ENCODE measurements at regions not wholly inside any gene's neighbourhood (a gene's known extent, or its start where the extent isn't known, plus 50 kb on each side); places are given as distances from the start of the nearest gene placed in this dataset.
A peak's percentile ranks its signal among the peaks of the same experiment; 100 is the strongest.

GRCh38 chr5:107248066-107248695 is 422.6 kb downstream of the EFNA5 start:
- H3K79me2 ChIP-seq (ENCODE audit: control insufficient read depth, insufficient read depth, low read length): no peaks in the 10 kb centered on the region
- ChIA-PET POLR2A (no interaction called here), CTCF (interaction anchor here (0.6 to 3.5 kb wide), 55 partner anchors 10 to 1129 kb away, joined by 3 to 43 read pairs (median 4); no protein-coding TSS in a partner anchor)
- no peak overlapping the region for H3K9ac ChIP-seq (replicated peaks; ENCODE audit: extremely low read depth, insufficient read depth, low read length)
- H3K4me2 ChIP-seq (ENCODE audit: insufficient read depth, low read length): no peak overlapping the region
- H3K27me3 ChIP-seq (ENCODE audit: control insufficient read depth in 2 of 2, insufficient read depth in 2 of 2, low read length in 2 of 2): no peaks in the 10 kb centered on the region
- H2AFZ ChIP-seq (ENCODE audit: low read depth, low read length): no peak overlapping the region
- no peaks in the 10 kb centered on the region for H3K9me1 ChIP-seq (replicated peaks; ENCODE audit: control insufficient read depth, extremely low read depth, insufficient read depth, low read length)
- no peaks in the 10 kb centered on the region for H3K4me1 ChIP-seq (ENCODE audit: control insufficient read depth, extremely low read depth, insufficient read depth, low read length)
- no peak overlapping the region for H3K4me3 ChIP-seq (replicated peaks in 1 of 3; ENCODE audit: insufficient read depth in 1 of 3, low read depth in 1 of 3, low read length in 3 of 3)
- no peak for TF ChIP-seq POLR2A (IDR thresholded peaks at IDR 0.05; ENCODE audit: low read depth, low read length)
- peak; percentile 77 to 79 for TF ChIP-seq CTCF (IDR thresholded peaks at IDR 0.05; ENCODE audit: extremely low read depth in 1 of 2, insufficient read depth in 1 of 2, low read depth in 1 of 2, low read length in 2 of 2)
- intact Hi-C loops (cut with micrococcal nuclease) (loop anchor here (1.0 to 2.0 kb wide), 5 partner anchors 324 to 979 kb away; no protein-coding TSS in a partner anchor), dilution Hi-C loops (cut with MboI; ENCODE audit: extremely low pct_ligation_motif_present, low sequenced_read_pairs) (no loop called here)
- BruUV-seq (replicated peaks): no TSS peak
- H3K36me3 ChIP-seq (ENCODE audit: control insufficient read depth in 2 of 2, extremely low read depth in 1 of 2, insufficient read depth in 2 of 2, low read length in 2 of 2): no peaks in the 10 kb centered on the region
- H3K9me3 ChIP-seq (replicated peaks; ENCODE audit: control insufficient read depth, insufficient read depth, low read length): no peaks in the 10 kb centered on the region
- no peaks in the 10 kb centered on the region for H4K20me1 ChIP-seq (replicated peaks; ENCODE audit: control insufficient read depth, extremely low read depth, insufficient read depth, low read length)
- H3K27ac ChIP-seq (ENCODE audit: insufficient read depth, low read depth, low read length): no peak overlapping the region
- FAIRE-seq: peak; percentile 80
- DNase-seq (ENCODE audit: low read depth, low spot score): peak; percentile 69

- H3K9ac ChIP-seq (replicated peaks; ENCODE audit: extremely low read depth, insufficient read depth, low read length): no peak overlapping the region
- intact Hi-C loops (cut with micrococcal nuclease) (no loop called here), dilution Hi-C loops (cut with MboI; ENCODE audit: extremely low pct_ligation_motif_present, low sequenced_read_pairs) (no loop called here)
- no peaks in the 10 kb centered on the region for H3K36me3 ChIP-seq (ENCODE audit: control insufficient read depth in 2 of 2, extremely low read depth in 1 of 2, insufficient read depth in 2 of 2, low read length in 2 of 2)
- H3K79me2 ChIP-seq (ENCODE audit: control insufficient read depth, insufficient read depth, low read length): no peaks in the 10 kb centered on the region
- no peaks in the 10 kb centered on the region for H3K9me1 ChIP-seq (replicated peaks; ENCODE audit: control insufficient read depth, extremely low read depth, insufficient read depth, low read length)
- BruUV-seq (replicated peaks): no TSS peak
- no peaks in the 10 kb centered on the region for H4K20me1 ChIP-seq (replicated peaks; ENCODE audit: control insufficient read depth, extremely low read depth, insufficient read depth, low read length)
- H3K27me3 ChIP-seq (ENCODE audit: control insufficient read depth in 2 of 2, insufficient read depth in 2 of 2, low read length in 2 of 2): no peaks in the 10 kb centered on the region
- DNase-seq (ENCODE audit: low read depth, low spot score) (no peak), FAIRE-seq (no peak)
- H3K27ac ChIP-seq (ENCODE audit: insufficient read depth, low read depth, low read length): no peak overlapping the region
- no peak overlapping the region for H3K4me2 ChIP-seq (ENCODE audit: insufficient read depth, low read length)
- no peaks in the 10 kb centered on the region for H3K9me3 ChIP-seq (replicated peaks; ENCODE audit: control insufficient read depth, insufficient read depth, low read length)
- TF ChIP-seq JUN (IDR thresholded peaks at IDR 0.05; ENCODE audit: borderline replicate concordance, insufficient read depth, insufficient read length, low read depth) (no peak), GATA2 (IDR thresholded peaks at IDR 0.05; ENCODE audit: insufficient read depth, insufficient read length, low read depth, low read length) (no peak), FOS (IDR thresholded peaks at IDR 0.05; ENCODE audit: borderline replicate concordance, insufficient read depth, low read length) (peak; percentile 5), MAX (IDR thresholded peaks at IDR 0.05; ENCODE audit: insufficient read depth, insufficient read length) (no peak)
- no peak overlapping the region for H2AFZ ChIP-seq (ENCODE audit: low read depth, low read length)
- no peak overlapping the region for H3K4me3 ChIP-seq (replicated peaks in 1 of 3; ENCODE audit: insufficient read depth in 1 of 3, low read depth in 1 of 3, low read length in 3 of 3)
- ChIA-PET POLR2A (no interaction called here), CTCF (interaction anchor here (0.7 to 3.5 kb wide), 38 partner anchors 10 to 1128 kb away, joined by 3 to 43 read pairs (median 4); no protein-coding TSS in a partner anchor)
- H3K4me1 ChIP-seq (ENCODE audit: control insufficient read depth, extremely low read depth, insufficient read depth, low read length): no peaks in the 10 kb centered on the region
Observed at GRCh38 chr5:107247427-107247826, 423.3 kb downstream of the EFNA5 start.

Measured in endothelial cell of umbilical vein (primary cell).